NB4 (cell line): ENCODE measurements at regions not wholly inside any gene's neighbourhood (a gene's known extent, or its start where the extent isn't known, plus 50 kb on each side); places are given as distances from the start of the nearest gene placed in this dataset.

Source experiments
- POLR2A ChIP-seq: IDR thresholded peaks from 2 replicates; pipeline ENCODE4 v1.6.1; 2011; ENCODE audit warnings: mild to moderate bottlenecking; ENCODE audit not compliant: insufficient read length; ENCODE audit errors: extremely low read depth
- TF ChIP-seq, protein P1 (sequence below): IDR thresholded peaks from one replicate; pipeline ENCODE4 v1.5.1; 2012; ENCODE audit warnings: low read depth, low read length

DNA sequence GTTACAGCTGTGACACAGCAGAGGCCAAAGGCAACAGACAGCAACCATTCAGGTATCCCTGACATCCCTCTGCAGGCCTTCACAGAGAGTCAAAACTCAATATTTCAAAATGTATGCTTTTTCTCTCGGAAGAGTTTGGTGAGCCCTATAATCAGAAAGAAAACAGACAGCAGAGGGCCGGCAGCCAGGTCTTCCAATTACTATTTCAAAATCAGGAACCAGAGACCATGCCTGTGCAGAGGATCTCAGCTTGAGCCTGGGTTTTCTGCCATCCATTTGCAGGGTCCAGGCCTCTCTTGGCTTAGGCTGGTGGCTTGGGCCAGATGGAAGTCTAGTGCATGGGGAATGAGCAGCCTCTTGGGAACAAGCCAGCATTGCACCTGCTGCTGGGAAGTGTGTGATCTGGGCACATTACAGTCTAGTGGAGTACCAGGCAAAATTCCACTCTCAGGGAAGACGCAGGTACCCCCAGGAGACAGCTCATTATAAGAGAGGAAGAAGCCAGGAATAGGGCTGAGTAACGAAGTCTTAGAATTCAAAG lies 231.3 kb downstream of the ENC1 start:
- TF ChIP-seq, protein P1, sequence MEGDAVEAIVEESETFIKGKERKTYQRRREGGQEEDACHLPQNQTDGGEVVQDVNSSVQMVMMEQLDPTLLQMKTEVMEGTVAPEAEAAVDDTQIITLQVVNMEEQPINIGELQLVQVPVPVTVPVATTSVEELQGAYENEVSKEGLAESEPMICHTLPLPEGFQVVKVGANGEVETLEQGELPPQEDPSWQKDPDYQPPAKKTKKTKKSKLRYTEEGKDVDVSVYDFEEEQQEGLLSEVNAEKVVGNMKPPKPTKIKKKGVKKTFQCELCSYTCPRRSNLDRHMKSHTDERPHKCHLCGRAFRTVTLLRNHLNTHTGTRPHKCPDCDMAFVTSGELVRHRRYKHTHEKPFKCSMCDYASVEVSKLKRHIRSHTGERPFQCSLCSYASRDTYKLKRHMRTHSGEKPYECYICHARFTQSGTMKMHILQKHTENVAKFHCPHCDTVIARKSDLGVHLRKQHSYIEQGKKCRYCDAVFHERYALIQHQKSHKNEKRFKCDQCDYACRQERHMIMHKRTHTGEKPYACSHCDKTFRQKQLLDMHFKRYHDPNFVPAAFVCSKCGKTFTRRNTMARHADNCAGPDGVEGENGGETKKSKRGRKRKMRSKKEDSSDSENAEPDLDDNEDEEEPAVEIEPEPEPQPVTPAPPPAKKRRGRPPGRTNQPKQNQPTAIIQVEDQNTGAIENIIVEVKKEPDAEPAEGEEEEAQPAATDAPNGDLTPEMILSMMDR: no peak
- no peak for TF ChIP-seq POLR2A
